Middle frontal gyrus (tissue), 1 donor: ENCODE measurements at regions not wholly inside any gene's neighbourhood (a gene's known extent, or its start where the extent isn't known, plus 50 kb on each side); places are given as distances from the start of the nearest gene placed in this dataset.
"Not testable (repeated sequence)": the region's sequence is repeated elsewhere in the genome, so short reads cannot be mapped to it uniquely, and the experiment has no call there.

Source experiments
- DNase-seq: peaks from one replicate; pipeline ENCODE4 v3.0.0-alpha.2; 2015; ENCODE audit warnings: low spot score; ENCODE audit errors: extremely low spot score

DNA sequence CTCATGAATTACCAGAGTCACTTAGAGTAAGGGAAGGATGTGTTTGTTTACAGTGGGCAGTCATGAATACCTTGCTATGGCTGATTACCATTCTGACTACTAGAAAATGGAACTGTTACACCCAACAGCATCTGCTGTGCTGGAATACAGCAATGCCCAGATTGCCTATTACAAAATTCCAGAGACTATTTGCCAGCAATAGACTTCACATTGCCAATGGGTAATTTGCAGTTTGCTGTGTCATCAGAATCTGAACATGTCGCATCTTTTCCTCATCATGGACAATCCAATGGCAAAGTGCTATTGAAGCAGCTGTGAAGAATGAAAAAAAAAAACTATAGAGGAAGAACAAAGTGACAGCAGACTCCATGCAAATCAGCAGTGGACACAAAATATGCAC, 356.6 kb downstream of the CXXC4 start:
- DNase-seq: no peak

DNA sequence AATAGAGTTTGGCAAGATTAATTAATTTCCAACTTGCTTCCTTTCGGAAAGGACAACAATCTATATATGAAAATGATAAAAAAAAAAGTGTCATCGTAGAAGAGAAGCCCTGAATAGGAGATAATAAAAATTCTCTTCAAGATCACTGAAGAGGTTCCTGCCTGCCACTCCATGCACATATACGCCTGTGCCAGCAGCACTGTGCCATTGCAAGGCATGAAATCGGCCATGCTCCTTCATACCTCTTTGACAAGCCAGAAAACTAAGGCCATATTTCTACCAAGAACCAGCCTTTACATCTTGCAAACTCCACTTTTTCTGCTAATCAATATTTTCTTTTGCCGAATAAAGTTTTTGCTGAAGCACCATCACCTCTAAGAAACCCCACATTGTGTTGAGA, 365.5 kb downstream of the CXXC4 start:
- DNase-seq: no peak

DNA sequence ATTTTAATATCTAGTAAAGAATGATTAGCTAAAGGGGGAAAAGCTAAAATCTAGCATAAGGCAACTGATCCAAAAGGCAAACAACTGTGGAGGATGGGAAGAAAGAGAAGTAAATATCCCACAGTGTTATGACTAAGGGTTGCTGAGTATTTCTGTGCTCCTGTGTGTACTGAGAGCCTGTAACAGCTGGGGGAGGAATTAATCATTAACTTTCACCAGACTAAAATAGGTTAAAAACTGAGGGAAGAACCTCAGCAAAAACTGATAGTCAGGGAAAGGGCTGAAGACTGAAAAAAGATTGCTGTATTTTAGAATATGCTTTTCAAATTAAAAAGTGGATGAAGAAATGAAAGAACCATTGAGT, 365.9 kb downstream of the CXXC4 start:
- DNase-seq: no peak

DNA sequence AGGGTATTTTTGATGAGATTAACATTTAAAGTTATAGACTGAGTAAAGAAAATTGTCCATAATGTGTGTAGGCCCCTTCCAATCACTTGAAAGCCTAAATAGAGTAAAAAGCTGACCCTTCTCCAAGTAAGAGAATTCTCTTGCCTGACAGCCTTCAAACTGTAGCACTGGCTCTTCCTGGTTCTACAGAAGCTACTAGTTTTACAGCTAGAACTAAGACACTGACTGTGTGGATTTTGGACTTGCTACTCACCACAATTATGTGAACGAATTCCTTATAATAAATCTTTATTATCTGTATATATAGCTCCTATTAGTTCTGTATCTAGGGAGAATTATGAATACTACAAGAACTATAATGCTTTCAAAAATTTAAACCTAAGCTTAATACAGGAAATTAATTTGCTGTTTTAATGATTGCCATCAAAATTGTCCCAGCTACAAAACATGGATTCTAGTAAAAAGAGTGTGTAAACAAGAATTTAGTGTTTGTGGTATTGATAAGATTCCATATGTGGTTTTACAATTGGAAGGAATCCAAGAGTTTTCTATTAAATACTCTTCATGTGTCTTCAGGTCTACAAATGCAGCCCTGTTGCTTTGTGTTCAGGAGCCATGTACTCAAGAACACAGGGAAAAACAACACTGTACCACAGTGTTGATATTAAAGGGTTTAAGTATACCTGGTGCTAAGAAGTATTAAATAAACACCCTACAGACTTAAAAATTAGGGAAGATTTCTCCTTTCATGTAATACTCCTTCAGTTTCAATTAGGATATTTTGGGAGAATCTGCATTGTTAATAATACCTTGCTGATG, 366.5 kb downstream of the CXXC4 start:
- DNase-seq: no peak

DNA sequence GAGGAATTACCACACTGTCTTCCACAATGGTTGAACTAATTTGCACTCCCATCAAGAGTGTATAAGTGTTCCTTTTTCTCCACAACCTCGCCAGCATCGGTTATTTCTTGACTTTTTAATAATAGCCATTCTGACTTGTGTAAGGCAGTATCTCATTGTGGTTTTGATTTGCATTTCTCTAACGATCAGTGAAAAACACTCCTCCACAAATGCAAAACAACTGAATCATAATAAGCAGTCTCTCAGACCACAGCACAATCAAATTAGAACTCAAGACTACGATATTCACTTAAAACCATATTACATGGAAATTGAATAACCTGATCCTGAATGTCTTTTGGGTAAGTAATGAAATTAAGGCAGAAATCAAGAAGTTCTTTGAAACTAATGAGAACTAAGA, 371.7 kb downstream of the CXXC4 start:
- no peak for DNase-seq

DNA sequence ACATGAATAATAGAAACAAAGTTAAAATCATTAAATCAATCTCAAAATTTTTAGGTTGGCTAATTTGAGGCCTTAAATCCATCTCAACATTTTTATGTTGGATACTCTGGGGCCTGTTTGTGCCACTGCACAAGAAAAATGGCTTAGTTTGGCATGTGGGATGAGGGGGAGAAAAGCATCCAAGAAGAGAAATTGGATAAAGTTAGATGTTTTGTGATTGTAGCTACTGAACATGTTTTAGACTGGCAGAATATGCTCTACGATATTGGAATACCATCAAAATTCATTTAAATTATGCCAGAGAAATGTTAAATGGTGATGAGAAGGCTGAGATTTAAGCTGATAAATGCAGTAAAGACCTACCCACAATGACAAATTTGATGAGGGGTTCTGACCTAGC, 376.9 kb downstream of the CXXC4 start:
- no peak for DNase-seq

DNA sequence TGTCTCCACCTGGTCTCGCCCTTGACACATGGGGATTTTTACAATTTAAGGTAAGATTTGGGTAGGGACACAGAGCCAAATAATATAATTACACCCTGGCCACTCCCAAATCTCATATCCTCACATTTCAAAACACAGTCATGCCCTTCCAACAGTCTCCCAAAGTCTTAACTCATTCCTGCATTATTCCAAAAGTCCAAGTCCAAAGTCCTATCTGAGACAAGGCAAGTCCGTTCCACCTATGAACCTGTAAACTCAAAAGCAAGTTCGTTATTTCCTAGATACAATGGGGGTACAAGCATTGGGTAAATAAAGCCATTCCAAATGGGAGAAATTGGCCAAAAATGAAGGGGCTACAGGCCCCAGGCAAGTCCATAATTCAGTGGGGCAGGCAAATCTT, 380.8 kb downstream of the CXXC4 start:
- no peak for DNase-seq

DNA sequence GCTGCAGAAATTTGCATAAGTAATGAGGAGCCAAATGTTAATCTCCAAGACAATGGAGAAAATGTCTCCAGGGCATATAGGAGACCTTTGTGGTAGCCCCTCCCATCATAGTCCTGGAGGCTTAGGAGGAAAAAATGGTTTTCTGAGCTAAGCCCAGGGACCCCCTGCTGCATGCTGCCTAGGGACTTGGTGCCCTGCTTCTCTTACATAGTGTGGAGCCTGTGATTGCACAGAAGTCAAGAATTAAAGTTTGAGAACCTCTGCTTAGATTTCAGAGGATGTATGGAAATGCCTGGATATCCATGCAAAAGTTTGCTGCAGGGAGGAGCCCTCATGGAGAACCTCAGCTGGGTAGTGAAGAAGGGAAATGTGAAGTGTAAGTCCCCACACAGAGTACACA, 379.4 kb upstream of the TACR3 start:
- no peak for DNase-seq

DNA sequence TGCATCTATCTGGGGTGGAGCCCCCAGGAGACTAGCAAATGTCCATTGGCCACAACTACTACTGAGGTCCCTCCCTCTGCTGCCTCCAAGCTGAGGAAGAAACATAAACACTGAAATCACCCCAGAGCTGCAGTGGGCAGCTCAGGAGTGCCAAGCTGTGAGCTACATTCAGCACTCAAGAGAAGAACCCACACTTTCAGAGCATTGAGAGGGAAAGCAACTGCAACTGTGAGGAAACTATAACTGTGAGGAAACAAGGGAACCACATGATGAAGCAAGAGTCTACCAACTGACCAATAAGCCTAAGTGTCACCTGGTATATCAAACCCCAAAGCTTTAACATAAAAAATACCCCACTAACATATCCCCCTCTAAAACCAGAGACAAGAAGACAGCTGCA, 373.5 kb upstream of the TACR3 start:
- no peak for DNase-seq

DNA sequence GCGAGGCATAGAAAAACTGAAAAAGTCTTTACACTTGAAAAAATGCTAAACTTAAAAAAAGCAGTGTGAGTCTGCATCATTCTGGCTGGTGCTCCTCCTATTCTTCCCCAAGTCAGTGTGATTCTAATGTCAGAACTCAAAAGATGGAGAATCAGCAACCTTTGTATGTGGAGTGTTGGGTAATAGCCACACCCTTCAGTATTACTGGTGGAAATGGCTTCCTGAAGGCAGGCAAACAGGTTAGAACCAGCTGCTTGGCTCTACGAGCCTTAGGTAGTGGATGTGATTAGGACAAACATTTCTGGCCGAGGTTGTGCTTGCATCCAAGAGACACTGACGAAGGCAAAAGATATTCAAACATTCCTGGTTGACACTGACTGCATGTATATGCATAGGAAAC, 353.4 kb upstream of the TACR3 start:
- DNase-seq: no peak

DNA sequence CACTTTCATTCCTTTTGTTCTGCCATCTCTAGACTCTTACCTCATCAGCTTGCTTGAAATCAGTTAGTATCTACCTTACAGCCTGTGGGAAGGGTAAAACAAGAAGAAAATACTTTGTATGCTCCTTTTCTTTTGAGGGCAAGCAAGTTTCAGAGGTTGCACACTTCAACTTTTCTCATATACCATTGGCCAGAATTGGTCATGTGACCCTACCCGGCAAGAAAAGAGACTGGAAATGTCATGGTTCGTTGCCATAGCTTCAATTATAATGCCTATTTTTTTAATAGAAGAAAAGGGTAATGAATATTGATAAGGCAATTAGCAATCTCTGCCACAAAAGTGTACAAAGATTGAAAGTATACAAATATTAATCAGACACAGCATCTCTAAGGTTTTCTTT, 346.7 kb upstream of the TACR3 start:
- no peak for DNase-seq

DNA sequence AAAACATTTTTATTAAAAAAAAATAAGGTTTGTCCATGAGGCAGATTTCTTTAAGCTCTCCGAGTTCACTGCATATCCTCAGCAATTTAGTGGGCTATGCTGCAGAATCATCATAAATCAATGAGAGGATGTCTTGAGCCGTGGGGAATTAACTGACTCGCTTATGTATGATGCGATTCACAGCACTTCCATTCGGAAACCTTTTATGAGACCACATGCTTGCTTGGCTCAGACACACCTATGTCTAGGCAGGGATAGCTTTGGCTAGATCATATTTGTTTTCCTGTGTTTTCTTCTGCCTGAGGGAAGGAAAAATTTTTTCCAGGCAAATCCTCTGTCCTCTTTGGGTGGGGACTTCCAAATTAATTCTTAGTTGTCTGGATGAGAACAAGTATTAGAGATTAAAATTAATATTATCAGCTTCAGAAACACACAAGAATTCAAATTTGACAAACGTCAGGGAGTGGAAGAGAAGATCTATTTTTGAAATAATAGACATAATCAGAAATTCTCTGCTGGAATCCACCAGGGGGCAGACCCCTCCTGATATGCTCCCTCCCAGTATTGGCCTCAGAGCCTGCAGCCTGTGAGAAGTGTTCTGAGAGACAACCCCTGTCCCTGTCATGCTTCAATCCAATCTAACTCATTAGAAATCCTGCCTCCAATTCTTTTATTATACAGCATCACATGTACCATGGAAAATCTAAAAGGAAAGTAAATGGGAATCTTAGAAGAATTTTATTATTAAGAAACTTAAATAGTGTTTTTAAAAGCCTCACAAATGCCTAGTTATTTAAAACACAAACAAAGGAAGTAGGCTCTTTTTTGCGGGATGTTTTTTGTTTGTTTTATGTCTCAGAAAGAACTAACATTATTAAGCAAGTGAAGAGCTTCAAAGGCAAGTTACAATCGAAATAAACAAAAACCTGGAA, 345.1 kb upstream of the TACR3 start:
- DNase-seq: peak; percentile 58

DNA sequence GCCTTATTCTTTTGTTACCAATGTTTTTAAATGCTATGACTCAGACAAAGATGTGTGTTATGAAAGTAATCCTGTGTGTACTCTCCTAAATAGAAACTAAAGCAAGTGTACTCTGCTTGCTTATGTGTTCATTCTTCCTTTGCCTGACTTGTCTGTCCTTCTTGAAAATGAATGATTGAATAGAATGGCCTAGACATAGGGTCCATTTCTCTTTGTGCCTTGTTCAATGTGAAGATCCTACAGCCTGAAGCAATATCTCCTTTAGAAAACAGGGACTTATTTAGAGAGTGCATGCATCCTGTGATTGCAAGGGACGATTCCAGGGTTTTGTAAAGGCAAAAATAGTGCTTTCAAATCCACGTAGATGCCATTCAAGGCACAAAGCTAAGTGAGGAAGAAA, 343.6 kb upstream of the TACR3 start:
- DNase-seq: no peak

DNA sequence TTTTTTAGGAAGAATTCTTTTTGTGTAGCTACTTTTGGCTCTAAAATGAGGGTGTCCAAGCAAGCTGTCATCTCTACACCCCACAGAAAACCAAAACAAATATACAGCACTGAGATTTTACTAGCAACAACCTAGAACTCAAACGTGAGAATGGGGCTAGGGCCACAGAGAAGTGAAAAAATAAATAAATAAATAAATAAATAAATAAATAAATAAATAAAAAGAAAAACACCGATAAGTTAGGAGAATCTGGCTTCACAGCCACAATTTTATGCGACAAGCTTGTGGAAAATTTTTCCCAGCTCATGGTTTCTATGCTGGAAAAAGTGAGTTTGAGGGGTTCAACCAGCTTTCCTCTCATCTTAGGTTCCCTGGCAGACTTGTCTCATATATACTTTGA, 324.6 kb upstream of the TACR3 start:
- no peak for DNase-seq

DNA sequence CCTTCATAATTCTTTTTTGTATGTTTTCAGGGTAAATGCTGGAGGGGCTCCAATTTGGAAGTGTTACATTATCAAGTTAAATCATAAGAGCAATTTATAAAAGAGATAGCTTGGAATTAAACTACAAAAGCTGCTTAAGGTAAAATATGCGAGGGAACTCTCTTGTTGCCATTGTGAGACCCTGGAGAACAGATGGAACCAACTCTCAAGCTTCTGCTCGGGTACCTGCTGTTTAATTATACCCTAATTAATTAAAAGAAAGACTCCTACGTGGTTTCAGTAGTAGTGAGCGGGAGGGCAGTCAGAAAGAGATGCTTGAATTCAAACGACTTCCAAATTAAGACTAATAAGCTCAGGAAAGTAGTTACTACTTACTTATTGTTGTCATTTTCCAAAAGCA, 313.1 kb upstream of the TACR3 start:
- no peak for DNase-seq

DNA sequence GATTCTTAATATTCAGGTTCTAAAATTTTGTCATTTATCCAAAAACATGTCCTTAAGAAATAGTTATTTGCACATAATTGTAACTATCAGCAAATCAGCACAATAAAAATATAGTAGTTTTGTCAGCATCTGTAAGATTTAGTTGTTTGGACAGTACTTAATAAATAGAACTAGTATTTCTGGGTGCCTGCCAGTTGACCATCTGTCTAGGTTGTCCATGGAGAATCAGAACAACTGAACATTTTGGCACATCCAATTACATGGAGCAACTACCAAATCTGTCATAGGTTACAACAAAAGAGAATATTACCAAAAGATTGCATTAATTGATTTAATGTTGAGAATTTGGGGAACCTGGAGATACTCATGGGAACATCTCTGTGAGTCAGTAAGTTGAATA, 305.5 kb upstream of the TACR3 start:
- DNase-seq: no peak

DNA sequence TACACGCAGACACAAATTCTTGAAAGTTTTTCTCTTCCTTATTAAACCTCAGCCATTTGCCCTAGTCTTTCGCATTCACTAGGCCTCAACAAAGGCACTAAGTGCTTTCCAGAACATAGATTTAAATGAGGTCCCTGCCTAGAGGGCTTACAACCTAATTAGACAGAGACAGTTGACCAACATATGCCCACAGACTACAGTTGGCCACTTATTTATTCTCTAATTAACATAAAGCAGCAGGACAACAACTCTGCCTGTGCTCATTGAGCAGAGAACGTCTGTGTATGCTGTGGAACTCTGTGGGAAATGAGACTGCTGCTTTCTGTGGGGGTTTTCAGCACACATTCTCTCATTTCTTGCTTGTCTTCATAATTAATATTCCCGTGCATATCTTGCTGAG, 303.0 kb upstream of the TACR3 start:
- no peak for DNase-seq

DNA sequence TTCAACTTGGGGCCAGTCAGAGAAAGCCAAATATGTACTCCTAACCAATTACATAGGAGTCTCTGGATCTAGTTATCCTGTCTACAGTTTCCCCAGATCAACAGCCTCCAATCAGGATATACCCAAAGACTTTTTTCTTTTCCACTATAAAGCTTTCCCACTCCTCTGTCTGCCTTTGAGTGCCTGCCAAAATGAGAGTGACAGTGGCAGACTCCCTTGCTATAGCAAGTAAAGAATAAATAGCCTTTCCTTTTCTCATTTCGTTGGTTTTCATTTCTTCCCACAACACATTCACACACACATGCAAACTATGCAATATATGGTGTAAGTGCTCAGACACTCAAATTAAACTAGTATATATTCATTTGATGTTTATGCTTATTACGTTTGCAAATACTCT, 302.4 kb upstream of the TACR3 start:
- DNase-seq: no peak

DNA sequence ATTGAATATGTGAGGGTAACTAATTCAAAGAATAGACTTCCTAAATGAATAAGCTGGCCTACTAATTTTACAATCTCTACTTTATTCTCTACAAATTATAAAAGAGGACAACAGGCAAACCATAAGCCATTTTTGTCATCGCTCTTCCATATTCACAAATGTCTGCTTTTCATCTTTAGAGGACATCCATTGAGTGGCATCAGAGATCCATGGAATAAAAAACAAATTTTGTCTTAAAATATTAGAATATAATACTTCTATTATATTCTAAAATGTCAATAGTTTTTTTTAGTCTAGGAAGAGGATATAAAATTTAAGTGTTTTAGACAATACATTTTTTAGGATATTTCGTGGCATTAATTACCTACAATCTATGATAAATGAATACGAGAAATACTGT, 300.9 kb upstream of the TACR3 start:
- DNase-seq: no peak

DNA sequence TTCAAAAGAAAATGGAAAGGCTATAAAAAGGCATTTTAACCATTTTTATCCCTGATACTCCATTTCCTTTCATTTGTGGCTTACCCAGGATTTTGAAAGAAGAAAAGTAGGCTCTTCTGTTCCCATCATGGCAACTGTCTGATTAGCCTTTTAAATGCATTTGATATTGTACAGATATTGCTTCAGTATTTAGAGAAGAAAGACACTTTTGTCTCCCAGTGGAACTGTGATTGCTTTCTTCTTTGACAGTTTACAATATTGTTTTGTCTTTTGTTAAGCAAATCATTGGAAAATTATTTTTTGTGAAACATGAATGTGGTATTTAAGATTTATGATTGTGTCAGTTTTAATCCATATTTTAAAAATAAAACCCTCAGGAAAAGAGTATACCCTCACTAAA, 297.4 kb upstream of the TACR3 start:
- no peak for DNase-seq

DNA sequence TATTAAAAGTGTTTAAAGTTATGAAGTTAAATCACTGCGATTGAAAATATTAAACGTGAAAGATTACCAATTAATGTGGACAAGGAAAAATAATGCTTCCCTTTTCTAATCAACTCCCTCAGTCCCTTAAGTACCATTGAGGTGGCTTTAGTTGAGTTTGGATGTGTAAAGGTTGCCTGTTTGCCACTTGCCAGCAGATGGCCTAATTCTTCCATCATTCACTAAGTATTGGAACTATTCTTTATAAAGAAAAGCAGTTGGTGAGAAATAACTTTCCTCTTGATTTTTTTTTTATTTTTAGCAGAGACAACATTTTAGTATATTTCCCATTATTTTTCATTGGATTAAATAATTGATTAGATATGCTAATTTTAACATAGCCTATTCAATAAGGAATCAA, 295.9 kb upstream of the TACR3 start:
- peak; percentile 20 for DNase-seq

DNA sequence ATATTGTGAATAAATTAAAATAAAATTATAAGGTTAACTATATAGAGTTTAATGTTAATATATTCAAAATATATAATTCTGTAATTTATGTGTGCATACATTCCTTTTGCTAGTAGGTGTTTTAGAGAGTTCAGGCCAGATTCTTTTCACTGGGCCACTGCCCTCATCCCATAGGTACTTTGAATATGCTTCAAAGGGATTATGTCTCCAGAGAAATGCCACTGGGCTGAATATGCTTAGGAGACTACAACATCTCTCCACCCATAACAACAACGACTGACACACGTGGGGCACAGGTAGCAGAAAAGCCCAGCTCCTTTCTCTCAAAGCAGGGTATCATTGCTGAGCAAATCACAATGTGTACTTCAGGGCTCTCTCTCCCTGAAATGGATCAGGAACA, 290.9 kb upstream of the TACR3 start:
- no peak for DNase-seq

DNA sequence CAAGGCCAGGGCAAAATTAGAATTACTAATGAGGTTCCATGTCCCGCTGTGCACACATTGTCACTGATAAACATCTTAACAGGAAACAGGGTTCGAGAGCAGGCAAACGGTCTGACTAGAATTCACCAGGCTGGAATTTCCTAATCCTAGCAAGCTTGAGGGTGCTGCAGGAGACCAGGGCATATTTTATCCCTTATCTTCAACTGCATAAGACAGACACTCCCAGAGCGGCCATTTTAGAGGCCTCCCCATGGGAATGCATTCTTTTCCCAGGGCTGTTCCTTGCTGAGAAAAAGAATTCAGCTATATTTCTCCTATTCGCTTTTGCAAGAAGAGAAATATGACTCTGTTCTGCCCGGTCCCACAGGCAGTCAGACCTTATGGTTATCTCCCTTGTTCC, 282.5 kb upstream of the TACR3 start:
- DNase-seq: not testable (repeated sequence)
